GM03348 (cell line): ENCODE measurements at regions not wholly inside any gene's neighbourhood (a gene's known extent, or its start where the extent isn't known, plus 50 kb on each side); places are given as distances from the start of the nearest gene placed in this dataset.
"Not testable (repeated sequence)": the region's sequence is repeated elsewhere in the genome, so short reads cannot be mapped to it uniquely, and the experiment has no call there.

Experiments
- DNase-seq: peaks from one replicate; pipeline ENCODE4 v3.0.0; 2012; ENCODE audit warnings: low spot score

DNA sequence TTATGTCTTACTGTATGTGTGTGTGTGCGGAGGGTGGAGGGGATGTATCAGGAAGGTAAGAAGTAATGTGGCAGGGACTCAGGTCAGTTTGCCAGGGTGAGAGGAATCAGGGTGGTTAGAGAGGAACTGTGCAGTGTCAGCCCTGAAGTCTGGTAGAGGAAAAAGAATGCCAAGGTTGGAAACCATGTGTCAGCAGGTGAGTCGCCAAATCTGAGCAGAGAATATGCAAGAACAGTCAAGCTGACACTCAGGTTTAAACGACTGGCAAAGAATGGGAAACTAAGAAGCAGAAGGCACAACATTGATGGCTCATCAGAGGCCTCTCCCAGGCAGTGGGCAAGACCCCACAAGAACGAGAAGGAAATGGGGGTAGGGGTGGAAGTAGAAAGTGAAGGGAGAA, 107.5 kb upstream of the TBX18 start:
- DNase-seq, result no peak

DNA sequence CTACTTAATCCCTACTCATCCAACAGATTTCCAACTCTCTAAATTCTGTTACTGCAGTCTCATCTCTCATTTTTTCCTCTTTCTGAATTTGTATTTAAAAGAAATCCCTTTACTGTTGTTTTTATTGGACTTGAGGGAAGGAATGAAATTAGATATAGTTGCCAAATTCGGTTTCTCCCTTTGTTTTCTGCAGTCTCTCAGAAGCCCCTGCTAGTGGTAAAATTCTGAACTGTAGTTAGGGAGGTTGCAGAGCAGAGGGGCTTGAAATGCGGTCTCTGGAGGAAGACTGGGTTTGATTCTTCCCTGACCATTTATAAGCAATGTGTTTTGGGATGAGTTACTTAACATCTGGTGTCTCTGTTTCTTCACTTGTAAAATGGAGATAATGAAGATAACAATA, 106.3 kb upstream of the TBX18 start:
- DNase-seq, result no peak

- no peak for DNase-seq
Measured at GRCh38 chr6:84868149-84868548, 103.8 kb upstream of the TBX18 start.

GRCh38 chr6:84867521-84867920, 103.1 kb upstream of the TBX18 start:
- DNase-seq, result peak; percentile 58

- no peak for DNase-seq
Measured at GRCh38 chr6:84866715-84867114, 102.3 kb upstream of the TBX18 start.

- DNase-seq, result not testable (repeated sequence)
Measured at GRCh38 chr6:84865372-84865771, 101.0 kb upstream of the TBX18 start.

GRCh38 chr6:84862843-84863242, 98.4 kb upstream of the TBX18 start:
- DNase-seq, result no peak

GRCh38 chr6:84860920-84861319, 96.5 kb upstream of the TBX18 start:
- DNase-seq, result no peak

DNA sequence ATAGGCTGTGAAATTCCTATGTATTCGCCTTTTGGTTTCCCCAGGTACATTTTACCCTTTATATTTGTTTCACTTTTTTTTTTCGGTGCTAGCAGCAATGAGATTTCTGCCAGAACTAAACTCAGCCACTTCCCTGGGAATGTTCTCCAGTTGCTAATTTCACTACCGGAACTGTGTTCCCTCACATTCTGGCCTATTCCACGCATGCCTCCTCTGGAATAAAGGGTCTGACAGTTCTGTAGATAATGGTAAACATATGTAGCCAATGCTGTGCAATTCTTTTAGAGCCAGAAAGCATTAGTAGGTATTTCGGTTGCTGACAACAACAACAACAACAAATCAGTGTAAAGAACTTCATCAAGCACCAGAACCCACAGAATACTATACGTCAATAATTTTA, 96.1 kb upstream of the TBX18 start:
- DNase-seq, result no peak

GRCh38 chr6:84854811-84855400, 90.5 kb upstream of the TBX18 start:
- DNase-seq, result no peak

DNA sequence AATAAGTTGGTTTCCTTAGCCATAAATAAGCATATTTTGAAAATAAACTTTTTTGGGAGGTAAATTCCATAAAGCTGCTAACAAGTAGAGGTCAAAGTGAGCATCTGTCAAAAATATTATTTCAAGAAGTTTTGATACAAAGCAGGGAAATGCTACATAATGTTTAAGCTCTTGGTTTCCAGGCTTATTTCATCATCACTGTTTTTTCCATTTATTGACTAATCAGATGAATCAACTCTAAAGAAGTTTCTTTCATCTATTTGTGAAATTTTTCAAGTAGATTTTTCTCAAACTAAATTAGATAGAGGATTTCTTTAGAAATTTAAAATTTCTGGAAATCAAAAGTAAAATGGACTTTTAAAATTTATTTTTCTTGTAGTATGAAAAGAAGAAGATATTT, 89.5 kb upstream of the TBX18 start:
- DNase-seq, result no peak

GRCh38 chr6:84848960-84849359, 84.6 kb upstream of the TBX18 start:
- DNase-seq, result no peak

DNA sequence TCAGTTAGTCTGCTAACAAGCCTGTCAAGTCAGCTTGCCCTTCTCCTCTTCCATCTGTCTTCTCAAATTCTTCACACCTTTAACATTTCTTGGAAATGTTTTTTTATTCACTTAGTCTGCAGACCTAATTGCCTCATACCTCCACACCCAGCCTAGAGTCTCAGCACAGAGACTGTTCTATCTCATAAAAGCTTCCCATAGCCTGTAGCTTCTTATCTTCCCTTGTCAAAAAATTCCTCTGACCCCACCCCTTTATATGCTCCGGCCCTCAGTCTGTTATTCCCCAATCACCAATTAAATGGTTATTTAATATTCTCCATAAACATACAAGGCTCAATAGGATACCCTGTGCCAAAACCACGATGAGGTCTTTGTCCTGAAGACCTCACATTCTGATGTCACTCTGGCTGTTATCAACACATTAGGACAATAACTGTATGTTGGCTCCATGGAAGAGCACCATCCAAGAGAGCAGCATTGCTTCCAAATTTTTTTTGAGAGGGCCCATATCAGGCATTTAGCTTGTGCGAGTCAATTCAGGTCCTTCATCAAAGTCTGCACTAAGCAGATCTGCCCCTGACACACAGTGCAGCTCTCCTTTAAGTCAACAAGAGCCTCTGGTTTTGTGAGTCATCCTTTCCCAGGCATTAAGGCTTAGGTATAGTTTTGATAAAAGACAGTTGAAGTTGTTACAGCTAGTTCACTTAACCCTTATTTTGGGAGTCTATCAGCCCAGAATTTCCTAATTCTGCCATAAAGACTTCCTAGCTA, 83.2 kb upstream of the TBX18 start:
- no peak for DNase-seq

DNA sequence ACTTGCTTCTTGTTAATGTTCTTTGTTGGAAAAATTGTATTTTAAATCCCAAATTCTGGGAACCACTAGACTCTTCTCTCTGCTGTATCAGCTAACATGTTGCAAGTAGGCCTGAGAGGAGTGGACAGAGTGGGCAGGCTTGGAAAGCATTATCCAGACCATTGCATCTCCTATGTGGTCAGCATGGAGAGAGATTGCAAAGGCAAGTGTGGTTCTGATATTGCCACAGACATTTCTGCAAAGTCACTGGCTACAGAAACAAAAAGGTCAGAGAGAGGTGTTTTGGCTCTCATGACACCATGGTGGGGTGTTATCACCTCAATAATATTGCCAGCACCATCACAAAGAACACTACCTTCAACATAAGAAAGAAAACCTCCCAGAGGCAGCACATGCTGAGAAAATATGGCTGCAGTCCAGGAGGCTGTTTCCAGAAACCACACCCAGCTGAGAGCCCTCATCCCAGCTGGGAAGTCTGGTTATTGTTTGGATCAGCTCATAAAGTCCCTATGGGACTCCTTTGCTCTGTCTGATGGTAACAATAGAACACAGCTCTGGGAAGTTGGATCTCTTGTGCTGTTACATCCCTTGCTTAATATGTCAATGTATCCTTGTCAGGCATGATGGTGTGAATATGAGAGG, 78.2 kb upstream of the TBX18 start:
- DNase-seq, result peak; percentile 36

- not testable (repeated sequence) for DNase-seq
Measured at GRCh38 chr6:84837068-84837866, 72.9 kb upstream of the TBX18 start.

GRCh38 chr6:84836366-84836765, 72.0 kb upstream of the TBX18 start:
- DNase-seq, result no peak

DNA sequence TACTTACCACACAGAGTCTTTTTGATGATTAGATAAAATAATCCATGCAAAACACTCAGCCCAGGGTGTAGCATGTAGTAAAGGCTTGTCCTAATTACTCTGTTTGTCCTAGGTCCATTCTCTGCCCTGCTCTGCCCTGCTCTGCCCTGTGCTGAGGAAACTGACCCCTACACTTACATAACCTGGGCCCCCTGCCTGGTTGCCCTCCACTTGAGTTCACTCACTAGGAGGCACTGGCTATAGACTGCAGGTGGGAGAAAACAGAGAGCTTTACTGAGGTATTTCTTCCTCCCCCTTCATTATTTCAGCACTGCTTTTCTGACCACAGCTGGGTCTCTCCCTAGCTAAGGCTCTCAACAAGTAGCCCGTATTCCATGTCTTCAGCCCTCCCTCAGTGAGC, 70.9 kb upstream of the TBX18 start:
- DNase-seq, result no peak

DNA sequence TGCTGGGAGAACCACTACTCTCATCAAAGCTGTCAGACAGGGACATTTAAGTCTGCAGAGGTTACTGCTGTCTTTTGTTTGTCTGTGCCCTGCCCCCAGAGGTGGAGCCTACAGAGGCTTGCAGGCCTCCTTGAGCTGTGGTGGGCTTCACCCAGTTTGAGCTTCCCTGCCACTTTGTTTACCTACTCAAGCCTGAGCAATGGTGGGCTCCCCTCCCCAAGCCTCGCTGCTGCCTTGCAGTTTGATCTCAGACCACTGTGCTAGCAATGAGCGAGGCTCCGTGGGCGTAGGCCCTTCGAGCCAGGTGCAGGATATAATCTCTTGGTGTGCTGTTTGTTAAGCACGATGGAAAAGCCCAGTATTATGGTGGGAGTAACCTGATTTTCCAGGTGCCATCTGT, 67.5 kb upstream of the TBX18 start:
- DNase-seq, result not testable (repeated sequence)

DNA sequence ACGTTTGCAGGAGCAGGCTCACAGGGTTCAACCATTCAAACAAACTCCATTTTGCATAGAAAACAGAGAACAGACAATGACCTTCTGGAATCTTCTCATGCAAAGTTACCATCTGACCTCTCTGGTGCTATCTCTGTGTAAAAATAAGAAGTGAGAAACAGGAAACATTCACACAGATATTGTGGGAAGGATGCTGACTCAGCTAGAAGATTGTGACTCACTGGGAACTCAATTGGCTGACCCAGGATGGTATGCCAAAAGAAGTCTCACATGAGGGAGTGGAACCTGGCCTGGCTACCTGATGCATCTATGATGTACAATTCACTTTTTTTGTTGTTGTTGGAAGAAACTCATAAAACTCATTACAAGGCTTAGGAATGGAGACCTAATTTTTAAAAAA, 61.1 kb upstream of the TBX18 start:
- peak; percentile 32 for DNase-seq

GRCh38 chr6:84821314-84821713, 56.9 kb upstream of the TBX18 start:
- DNase-seq, result not testable (repeated sequence)

GRCh38 chr6:84816741-84817140, 52.3 kb upstream of the TBX18 start:
- no peak for DNase-seq

GRCh38 chr6:84815896-84816735, 51.7 kb upstream of the TBX18 start:
- no peak for DNase-seq
